LHCN-M2 (cell line): ENCODE measurements at regions not wholly inside any gene's neighbourhood (a gene's known extent, or its start where the extent isn't known, plus 50 kb on each side); places are given as distances from the start of the nearest gene placed in this dataset.

Experiments used
- DNase-seq: peaks from one replicate; pipeline ENCODE4 v3.0.0-alpha.2; 2012; ENCODE audit warnings: low read depth

DNA sequence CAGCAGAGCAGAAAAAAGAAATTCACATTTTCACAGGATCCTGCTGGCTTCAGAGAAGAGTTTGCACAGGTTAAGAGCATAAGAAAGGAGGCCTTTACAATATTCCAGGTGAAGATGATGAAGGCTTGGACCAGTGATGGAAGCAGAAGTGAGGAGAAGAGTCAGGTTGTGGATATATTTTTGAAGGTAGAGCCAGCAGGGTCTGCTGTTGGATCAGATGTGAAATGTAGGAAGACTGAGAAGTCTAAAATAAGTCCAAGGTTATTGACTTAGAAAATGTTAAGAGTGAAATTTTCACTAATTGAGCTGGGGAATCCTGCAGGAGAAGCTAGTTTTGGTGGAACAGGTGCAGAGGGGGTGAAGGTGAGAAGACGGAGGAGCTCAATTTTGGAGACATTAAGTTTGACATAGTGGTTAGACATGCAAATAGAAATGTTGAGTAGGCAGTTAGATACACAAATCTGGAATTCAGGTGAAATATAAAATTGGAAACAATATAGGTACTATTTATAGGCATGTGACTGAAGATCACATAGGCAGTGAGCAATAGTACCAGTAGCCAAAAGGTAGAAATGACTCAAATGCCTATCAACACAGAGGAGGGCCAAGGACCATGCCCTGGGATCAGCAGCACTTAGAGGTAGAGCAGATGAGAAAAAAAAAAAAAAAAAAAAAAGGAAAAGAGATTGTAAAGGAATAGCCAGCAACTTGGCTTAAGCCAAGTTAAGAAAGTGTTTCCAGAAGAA, 252.0 kb downstream of the AASDHPPT start:
- no peak for DNase-seq

GRCh38 chr11:106331176-106331575, 253.7 kb downstream of the AASDHPPT start:
- DNase-seq = peak; percentile 19

DNA sequence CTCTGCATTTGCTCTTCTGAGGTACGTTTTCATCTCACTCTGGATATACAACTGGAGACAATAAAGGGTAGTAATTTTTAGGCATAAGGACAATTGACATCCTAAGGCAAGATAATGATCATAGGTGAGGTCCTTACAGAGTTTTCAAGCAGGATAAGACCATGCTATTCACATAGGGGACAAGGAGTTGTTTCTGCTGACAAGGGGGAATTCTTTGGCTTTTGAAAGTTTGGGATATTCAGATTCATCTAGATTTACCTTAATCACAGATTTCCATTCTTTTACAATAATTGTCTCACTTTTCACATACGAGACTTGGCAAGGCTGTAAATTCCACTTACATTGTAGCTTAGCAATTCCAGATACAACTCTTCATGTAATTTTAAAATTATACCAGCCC, 256.2 kb downstream of the AASDHPPT start:
- no peak for DNase-seq

- peak; percentile 54 for DNase-seq
Observed at GRCh38 chr11:106344394-106344793, 266.9 kb downstream of the AASDHPPT start.

- DNase-seq = no peak
Observed at GRCh38 chr11:106344966-106345365, 267.5 kb downstream of the AASDHPPT start.

- no peak for DNase-seq
Observed at GRCh38 chr11:106353031-106353430, 275.6 kb downstream of the AASDHPPT start.

DNA sequence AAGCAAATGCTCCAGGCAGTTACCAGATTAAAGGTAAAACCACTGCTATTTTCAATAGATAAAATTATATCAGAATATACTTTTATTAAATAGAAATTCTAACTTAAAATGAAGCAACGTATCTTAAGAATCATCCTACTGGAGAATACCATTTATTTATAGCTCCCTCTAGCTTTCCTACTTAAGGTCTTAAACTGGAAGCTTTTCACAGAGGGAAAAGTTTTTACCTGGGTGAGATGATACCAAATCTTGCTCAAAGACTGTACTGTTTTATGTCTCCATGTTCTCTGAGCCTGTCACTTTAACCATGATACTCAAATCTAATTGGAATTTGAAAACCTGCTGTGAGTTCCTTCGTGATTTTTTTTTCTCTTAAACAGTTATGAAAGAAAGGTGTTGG, 291.8 kb downstream of the AASDHPPT start:
- no peak for DNase-seq

GRCh38 chr11:106378513-106379179, 301.2 kb downstream of the AASDHPPT start:
- no peak for DNase-seq

DNA sequence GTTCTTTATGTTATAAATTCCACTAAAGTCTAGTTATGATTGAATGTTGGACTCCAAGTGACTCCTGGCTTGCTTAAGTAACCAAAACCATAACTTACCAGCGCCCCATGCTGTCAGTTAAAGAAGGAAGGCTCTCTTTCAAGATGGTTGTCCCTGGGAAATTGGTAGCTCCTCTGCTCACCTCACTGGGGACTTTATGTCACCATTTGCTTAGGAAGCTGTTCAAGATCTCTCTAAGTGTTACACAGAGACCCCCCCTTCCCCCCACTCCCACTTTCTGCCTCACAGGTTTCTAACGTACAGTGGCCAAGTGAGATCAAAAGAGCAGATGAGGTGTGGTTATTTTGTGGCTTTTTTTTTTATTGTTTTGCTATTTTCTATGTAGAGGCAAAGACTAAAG, 301.8 kb downstream of the AASDHPPT start:
- DNase-seq = no peak

- DNase-seq = no peak
Observed at GRCh38 chr11:106379712-106380111, 302.2 kb downstream of the AASDHPPT start.

DNA sequence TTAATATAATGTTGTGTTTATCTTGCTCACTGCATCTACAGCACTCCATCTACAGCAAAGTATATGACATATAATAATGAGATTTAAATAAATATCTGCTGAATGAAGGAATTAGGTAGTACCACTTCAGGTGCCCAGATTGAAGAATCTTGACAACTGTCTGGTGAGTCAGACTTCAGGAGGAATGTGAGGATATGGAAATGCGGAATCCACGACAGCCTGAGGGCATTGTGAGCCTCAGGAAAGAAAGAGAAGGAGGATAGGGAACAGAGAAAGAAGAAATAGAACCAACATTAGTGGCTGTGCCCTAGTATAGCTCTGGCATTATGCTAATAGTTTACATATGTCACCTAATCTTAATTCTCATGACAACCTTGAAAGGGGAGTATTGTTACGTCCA, 304.4 kb downstream of the AASDHPPT start:
- peak; percentile 23 for DNase-seq

DNA sequence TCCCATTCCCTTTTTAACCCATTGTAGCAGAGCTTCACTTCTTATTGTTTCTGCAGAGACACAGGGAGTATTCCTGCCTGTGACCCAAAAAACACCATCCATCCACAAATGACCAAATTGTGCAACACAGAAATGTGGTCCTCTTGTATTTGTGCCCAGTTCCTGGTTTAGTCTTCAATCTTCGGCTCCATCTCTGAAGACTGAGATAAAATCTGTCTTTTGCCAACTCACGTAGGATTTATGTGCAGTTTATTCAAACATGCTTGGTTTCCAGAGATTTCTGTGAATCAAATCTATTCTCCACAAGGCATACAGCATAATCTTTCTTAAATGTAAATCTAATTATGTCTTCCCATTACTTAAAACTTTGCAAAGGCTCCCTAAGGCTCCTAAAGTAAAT, 307.0 kb downstream of the AASDHPPT start:
- DNase-seq = no peak

- DNase-seq = no peak
Observed at GRCh38 chr11:106386519-106386918, 309.1 kb downstream of the AASDHPPT start.

DNA sequence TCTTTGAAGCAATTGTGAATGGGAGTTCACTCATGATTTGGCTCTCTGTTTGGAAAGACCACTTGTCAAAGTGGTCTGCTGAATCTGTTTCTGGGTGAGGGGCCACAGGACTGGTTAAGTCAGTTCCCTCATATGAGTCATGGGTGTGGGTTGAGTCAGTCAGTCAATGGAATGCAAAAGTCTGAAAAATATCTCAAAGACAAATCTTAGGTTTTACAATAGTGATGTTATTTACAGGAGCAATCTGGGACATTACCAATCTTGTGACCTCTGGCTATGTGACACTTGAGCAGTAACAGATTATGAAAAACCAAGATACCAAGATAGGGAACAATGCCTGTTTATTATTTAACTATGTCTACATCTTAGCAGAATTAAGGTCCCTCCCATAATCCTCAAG, 311.6 kb downstream of the AASDHPPT start:
- DNase-seq = peak; percentile 69

DNA sequence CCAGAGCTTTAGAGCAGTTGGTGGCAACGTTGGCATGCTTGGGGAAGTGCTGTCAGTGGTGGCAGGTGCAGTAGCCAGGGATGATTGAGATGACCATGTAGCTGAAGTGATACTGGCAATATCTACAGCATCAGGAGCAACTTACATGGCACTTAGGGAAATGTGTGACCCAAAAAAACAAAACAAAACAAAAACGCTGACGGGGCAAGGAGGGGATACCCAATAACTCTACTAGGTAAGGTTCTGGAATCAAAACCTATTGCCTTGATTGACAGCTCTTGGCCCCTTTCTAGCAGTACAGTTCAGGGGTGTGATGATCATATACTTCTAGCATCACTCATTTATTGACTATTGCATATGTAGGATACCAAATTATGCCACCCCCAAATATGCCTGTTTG, 312.6 kb downstream of the AASDHPPT start:
- DNase-seq = no peak

- peak; percentile 78 for DNase-seq
Observed at GRCh38 chr11:106391771-106392420, 314.4 kb downstream of the AASDHPPT start.

DNA sequence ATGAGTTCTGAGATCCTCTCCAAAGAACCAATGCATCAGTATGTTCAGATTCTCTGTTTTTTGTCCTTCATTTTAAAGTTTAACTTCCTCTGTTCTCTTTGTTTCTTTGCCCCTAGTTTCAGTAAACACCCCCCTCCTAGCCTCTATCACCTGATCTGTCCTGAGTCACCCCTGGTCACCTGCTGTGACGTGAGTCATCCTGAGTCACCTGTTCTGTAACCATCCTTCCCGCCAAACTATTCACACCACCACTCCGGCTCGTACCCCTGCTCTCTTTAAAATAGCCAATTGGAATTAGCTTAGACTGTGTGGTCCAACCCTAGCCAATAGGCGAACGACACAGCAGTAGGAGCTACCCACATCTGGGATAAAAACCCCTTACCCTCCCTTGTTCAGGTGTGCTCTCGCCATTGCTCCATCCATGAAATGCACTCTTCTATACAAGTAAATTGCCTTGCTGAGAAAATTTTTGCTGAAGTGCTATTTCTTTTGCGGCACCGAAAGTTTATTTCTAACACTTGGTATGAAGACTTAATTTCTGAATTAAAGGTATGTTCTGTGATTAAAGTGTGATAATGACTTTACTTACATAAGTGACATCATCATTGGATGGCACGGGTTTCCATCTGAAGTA, 318.4 kb downstream of the AASDHPPT start:
- peak; percentile 30 for DNase-seq

- DNase-seq = no peak
Observed at GRCh38 chr11:106397787-106398501, 320.5 kb downstream of the AASDHPPT start.

DNA sequence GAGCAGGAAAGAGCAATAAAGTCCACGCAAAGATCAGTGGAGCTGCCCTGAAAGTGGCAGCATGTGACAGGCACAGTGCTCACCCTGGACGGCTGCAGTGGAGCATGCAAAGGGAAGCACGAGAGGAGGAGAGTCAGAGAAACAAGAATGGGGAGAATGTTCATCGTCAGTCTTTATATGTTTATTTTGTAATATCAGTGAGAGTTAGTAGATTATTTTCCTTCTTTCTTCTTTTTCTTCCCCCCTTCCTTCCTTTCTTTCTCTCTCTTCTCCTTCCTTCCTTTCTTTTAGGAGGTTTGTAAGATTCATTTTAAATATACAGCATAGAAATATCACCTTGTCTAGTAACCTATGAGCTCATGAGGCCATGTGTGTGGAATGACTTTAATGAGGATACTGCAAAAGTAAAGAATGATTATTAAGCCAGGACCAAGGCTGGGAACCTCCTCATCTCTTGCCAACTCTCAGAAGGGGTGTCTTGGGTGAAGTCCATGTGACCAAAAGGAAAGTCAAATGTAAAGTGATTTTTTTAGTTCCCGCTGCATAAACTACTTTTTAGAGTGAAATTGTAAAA, 321.1 kb downstream of the AASDHPPT start:
- peak; percentile 54 for DNase-seq

DNA sequence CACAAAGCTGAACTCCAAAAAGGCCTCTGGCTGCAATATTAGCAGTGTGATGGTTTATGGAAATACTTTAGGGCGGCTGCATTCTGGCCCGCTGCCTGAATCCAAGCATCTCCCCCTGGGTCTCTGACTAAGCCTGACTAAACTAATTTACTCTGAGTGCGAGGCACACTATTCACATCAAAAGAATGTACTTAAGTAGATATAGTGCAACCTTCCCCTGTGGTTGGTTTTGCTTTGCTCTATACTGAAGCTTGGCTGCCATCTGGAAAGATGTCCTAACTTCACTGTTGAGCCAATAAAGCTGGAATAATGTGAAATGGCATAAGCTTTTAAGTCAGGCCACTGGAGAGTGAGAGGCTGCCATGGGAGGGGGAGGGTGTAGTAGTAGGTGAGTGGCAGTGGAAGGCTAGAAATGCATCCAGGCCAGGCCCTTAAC, 321.6 kb downstream of the AASDHPPT start:
- DNase-seq = peak; percentile 99

DNA sequence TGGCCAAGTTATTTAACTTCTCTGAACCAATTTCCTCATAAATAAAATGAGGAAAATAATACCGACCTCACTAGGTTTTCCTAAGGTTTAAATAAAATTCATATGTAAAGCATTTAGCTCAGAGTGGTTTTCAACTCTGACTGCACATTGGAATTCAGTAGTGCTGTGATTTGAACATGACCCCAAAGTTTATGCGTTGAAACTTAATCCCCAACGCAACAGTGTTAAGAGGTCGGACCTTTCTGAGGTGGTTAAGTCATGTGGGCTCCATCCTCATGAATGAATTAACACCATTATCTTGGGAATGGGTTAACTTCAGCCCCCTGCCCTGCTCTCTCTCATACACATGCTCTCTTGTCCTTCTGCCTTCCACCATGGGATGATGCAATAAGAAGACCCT, 322.2 kb downstream of the AASDHPPT start:
- no peak for DNase-seq
